ENCODE measurements at regions not wholly inside any gene's neighbourhood (a gene's known extent, or its start where the extent isn't known, plus 50 kb on each side); places are given as distances from the start of the nearest gene placed in this dataset.

- DNase-seq (ENCODE audit: low read depth): no peak
Observed at GRCh38 chr17:79446399-79447009, 164.3 kb downstream of the RBFOX3 start.

DNA sequence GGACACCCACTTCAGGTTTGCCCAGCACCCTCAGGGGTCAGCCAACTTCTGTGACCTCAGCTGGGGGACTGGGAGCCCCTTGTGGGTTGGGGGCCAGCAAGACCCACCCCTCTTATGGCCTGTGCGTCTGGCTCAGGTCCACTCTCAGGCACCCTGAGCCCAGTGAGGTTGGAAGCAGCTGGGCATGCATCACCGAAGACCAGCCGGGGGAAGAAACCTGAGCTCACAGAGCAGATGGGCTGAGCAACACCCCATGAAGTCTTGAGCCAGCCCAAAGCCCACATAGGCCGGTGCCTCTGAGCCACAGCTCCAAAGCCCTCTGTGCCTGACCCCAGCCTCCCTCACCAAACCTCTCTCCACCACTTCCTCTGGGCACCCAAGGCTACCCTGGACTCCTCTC lies 166.7 kb downstream of the RBFOX3 start:
- DNase-seq (ENCODE audit: low read depth): no peak

- no peak for DNase-seq (ENCODE audit: low read depth)
Observed at GRCh38 chr17:79443026-79443425, 167.8 kb downstream of the RBFOX3 start.

- DNase-seq (ENCODE audit: low read depth): no peak
Observed at GRCh38 chr17:79441356-79442160, 169.3 kb downstream of the RBFOX3 start.

DNA sequence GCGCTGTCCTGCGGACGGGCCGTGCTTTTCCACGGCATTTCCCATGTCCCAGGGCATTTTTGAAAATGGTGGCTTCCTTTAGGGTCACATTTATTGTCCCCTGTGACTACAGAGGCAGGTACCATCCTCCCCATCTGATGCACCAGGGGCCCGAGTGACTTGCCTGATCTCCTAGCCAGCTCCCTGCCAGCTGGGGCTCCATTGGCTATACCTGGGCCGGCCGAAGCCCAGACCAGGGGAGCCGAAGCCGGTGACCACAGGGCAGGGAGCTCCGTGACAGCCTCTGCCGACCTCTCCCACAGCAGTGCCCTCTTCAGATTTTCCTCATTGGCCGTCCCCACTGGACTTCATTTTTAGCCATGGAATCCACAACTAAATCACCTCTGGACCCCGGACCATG lies 170.6 kb downstream of the RBFOX3 start:
- no peak for DNase-seq (ENCODE audit: low read depth)

GRCh38 chr17:79439493-79439892 lies 171.4 kb downstream of the RBFOX3 start:
- DNase-seq (ENCODE audit: low read depth): no peak

GRCh38 chr17:79438546-79439334 lies 172.1 kb downstream of the RBFOX3 start:
- no peak for DNase-seq (ENCODE audit: low read depth)

DNA sequence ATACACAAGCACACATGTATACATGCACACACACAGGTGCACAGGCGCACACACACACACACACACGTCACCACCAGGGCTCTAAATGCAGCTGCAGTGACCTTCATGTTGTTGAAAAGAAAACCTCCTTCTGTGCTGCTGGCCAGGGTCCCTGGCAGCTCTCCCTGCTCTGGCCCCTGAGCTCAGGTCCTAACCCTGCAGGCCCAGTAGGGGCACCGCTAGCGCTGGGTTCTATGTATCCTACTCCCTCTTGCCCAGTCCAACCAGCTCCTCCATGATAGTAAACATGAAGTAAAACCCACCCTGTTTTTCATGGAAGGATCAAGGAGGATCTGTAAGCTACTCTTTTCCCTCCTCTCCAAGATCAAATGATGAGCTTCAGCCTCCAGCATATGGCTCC lies 172.8 kb downstream of the RBFOX3 start:
- DNase-seq (ENCODE audit: low read depth): no peak

DNA sequence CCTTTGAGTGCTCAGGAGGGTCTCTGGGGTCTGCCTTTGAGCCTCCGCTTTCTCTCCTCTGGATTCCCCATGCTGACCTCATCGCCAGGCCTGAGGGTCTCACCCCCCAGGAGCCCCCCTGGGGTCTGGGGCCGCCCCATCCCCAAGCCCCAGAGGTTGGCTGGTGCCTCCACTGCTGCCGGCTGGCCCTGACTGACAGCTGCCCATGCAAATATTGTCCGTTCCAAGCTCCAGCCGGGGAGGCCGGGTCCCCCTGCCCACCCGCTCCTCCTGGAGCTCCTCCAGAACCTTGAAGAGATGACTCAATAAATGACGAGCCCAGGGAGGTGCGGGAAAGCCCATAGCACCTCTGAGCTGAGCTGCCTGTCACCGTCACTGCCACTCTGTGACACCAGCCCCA lies 173.8 kb downstream of the RBFOX3 start:
- DNase-seq (ENCODE audit: low read depth): no peak

DNA sequence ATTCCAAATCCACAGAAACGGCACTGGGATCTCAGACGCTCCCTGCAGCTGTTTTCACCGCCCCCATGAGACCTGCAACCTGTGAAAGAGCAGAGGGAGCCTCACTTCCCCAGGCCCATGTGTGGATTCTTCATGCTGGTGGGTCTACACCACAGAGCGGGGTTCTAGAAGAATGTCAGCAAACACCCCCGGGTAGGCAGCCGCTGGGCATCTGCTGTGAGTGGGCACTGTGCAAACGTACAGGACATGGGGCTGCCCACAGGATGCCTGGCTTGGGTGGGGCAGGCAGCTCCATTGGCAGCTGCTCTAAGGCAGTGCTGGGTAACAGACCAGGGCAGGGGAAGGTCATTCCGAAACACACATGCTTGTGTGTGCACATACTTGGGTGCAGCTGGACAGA lies 174.9 kb downstream of the RBFOX3 start:
- no peak for DNase-seq (ENCODE audit: low read depth)

DNA sequence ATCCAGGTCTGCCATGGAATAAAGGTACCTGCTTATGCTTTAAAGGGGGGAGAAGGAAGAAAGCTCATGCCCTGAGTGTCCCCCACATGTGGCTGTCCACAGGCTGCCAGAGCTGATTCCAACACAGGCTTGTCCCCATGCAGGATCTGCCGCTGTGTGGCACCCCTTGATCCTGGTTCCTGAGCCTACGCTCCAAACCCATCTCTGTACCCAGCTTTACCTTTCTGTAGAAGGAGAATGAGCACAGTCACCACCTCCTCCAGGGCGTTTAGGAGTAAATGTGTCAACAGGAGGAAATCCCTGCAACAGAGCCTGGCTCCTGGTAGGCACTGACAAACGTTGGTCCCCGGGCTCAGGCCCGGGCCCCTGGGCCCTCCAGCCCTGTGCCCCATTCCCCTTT lies 175.6 kb downstream of the RBFOX3 start:
- no peak for DNase-seq (ENCODE audit: low read depth)

DNA sequence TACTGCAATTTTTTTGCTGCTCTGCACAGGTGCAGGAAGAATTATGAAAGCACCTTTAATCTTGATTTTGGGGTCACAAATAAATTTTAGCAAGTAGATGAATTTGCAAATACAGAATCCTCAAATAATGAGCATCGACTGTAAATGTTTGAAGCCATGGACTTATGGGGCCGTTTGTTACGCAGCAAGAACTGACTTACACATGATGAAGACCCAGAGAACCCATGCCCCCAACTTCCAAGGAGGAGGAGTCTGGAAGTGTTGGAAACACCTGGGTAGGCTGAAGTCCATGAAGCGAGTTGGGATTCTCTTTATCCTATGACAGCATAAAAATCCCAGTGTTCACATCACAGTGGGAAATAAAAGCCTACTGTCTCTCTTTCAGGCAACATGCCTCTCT lies 176.6 kb downstream of the RBFOX3 start:
- DNase-seq (ENCODE audit: low read depth): no peak

GRCh38 chr17:79433379-79433778 lies 177.5 kb downstream of the RBFOX3 start:
- no peak for DNase-seq (ENCODE audit: low read depth)

- no peak for DNase-seq (ENCODE audit: low read depth)
Observed at GRCh38 chr17:79431175-79431574, 179.7 kb downstream of the RBFOX3 start.

DNA sequence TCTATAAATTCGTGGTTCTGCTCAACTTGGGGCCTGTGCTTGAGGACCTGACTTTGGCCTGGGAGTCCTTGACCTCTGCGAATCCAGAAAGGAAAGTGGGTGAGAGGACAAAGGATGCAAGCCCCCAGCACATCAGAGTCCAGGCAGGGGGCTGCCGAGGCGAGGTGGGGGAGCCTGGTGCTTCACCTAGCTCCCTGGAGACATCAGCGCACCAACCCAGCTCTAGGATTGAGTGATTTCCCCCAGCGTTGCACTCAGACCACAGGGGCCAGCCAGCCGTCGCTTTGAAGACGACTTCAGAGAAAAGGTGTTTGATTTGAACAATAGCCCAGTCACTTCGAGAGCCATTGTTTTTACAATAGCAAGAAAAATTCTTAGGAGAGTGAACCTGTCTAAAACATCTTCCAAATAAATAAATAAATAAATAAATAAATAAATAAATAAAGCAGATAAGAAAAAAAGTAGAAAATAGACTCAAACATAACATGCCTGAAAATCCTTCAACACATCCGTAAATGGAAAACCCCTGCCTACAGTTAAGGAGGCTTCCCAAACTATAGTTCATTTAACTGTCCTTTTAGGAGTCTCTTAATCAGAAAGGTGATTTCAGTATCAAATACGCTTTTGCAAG lies 180.9 kb downstream of the RBFOX3 start:
- DNase-seq (ENCODE audit: low read depth): no peak

- no peak for DNase-seq (ENCODE audit: low read depth)
Observed at GRCh38 chr17:79428988-79429387, 181.9 kb downstream of the RBFOX3 start.

DNA sequence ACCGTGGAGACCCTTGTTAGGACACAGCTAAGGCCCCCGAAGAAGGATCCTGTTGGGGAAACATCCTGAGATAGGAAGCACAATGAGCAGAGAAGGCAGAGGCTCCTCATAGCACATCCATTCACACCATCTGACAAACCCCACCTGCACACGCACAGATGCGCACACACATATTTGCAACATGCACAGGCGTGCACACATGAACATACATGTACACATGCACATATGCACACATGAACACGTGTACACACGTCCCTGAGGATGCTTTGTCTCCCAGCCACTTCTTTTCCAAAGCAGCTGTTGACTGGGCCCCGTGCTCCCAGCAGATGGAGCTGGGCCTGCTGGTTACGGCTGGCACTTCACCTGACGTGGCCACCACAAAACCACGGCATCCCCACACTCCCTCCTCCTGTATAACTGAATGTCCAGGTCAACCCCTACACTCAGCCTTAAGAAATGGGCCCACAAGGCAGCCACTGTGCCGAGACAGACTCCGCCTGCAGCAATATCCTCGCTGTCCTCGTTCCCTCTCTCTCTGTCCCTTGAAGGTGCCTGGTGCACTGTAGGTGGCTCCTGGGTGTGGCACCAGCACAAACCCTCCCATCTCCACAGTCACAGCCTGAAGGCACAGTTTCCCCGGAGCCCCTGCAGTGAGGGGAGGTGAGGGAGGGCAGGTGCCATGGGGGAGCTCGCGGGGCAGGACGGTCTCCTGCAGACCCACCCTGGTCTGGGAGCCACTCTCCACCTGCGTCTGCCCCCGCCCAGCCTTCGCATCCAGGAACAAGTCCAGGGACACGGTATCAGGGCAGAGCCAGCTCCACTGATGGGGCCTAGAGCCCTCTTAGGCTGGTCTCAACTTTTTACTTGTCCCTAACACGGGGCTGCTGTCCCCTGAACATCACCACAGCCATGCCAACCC lies 183.0 kb downstream of the RBFOX3 start:
- DNase-seq (ENCODE audit: low read depth): no peak

GRCh38 chr17:79425686-79426085 lies 185.2 kb downstream of the RBFOX3 start:
- no peak for DNase-seq (ENCODE audit: low read depth)

- DNase-seq (ENCODE audit: low read depth): no peak
Observed at GRCh38 chr17:79424471-79425185, 186.2 kb downstream of the RBFOX3 start.

DNA sequence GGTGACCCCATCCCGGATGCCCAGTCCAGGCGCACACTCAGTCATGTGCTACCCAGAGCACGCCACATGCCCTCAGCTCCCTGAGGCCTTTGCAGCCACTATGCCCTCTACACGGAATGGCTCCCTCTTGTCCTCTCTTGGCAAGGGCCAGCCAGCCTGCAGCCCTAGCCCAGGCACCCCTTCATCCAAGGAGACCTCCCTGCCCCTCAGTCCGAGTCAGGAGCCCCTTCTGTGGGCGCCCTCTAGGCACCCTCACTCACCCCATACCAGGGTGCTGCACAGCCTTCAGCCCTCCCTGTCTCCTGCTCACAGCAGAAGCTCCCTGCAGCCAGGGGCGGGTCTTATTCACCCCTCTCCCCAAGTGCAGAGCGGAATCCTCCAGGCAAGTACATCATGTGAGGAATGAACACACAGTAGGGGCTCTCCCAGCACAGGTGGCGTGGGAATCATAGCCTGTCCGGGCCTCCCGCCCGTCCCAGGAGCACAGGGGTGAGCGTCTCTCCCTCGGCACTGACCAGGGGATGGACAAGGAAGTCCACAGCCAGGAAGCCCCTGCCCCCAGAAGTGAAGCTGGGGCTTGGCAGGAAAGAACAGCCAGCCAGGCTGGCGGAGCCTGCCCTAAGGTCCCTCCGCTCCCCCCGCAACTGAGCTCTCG lies 186.9 kb downstream of the RBFOX3 start:
- DNase-seq (ENCODE audit: low read depth): no peak

All from Daoy (cell line).